GM23338 (cell line): ENCODE measurements at regions not wholly inside any gene's neighbourhood (a gene's known extent, or its start where the extent isn't known, plus 50 kb on each side); places are given as distances from the start of the nearest gene placed in this dataset.

Experiments used
- CREB1 ChIP-seq: fragments of 250-450 bp; sonication (Bioruptor Pico); IDR thresholded peaks from 2 replicates; pipeline ENCODE4 v1.5.0; 2020; ENCODE audit warnings: low read depth, mild to moderate bottlenecking, moderate library complexity
- CTCF ChIP-seq, 2 experiments: fragments of 200-600 bp in 1 of 2; sonication (generic) in 1 of 2; conservative IDR thresholded peaks; 2 replicates each; pipeline versions ENCODE4 v1.5.1 to v1.6.1; 2016 to 2017; ENCODE audit warnings: antibody characterized with exemption in 2 of 2, low read depth in 2 of 2, mild to moderate bottlenecking in 2 of 2, moderate library complexity in 1 of 2
- ETS1 ChIP-seq: IDR thresholded peaks from 2 replicates; pipeline ENCODE4 v1.6.1; 2016; ENCODE audit warnings: antibody characterized with exemption
- EZH2 ChIP-seq: fragments of 200-600 bp; sonication (generic); IDR thresholded peaks from one replicate; pipeline ENCODE4 v1.8.0; 2017; ENCODE audit warnings: antibody characterized with exemption, mild to moderate bottlenecking, low read depth; ENCODE audit not compliant: unreplicated experiment
- EZH2phosphoT487 ChIP-seq: fragments of 200-600 bp; sonication (generic); IDR thresholded peaks from one replicate; pipeline ENCODE4 v1.8.1; 2018; ENCODE audit warnings: antibody characterized with exemption; ENCODE audit not compliant: unreplicated experiment
- JUNB ChIP-seq: IDR thresholded peaks from one replicate; pipeline ENCODE4 v1.6.1; 2016; ENCODE audit warnings: antibody characterized with exemption; ENCODE audit not compliant: unreplicated experiment
- POLR2AphosphoS5 ChIP-seq: IDR thresholded peaks from 2 replicates; pipeline ENCODE4 v1.6.1; 2016; ENCODE audit warnings: antibody characterized with exemption, low read depth
- REST ChIP-seq: IDR thresholded peaks from one replicate; pipeline ENCODE4 v1.6.1; 2018; ENCODE audit warnings: antibody characterized with exemption; ENCODE audit not compliant: unreplicated experiment
- ZNF114 ChIP-seq: fragments of 250-450 bp; sonication (Bioruptor Pico); IDR thresholded peaks from 2 replicates; pipeline ENCODE4 v1.5.0; 2020; ENCODE audit warnings: mild to moderate bottlenecking, moderate library complexity
- ZNF462 ChIP-seq: fragments of 250-450 bp; sonication (Bioruptor Pico); IDR thresholded peaks from 2 replicates; pipeline ENCODE4 v1.5.0; 2020; ENCODE audit warnings: mild to moderate bottlenecking, moderate library complexity

GRCh38 chr18:14965553-14965952 lies 217.6 kb downstream of the ANKRD30B start:
- no peak for TF ChIP-seq CTCF (conservative IDR thresholded peaks at IDR 0.05; ENCODE audit: low read depth in 2 of 2)
- TF ChIP-seq ZNF462 (CRISPR knock-in tag), result no peak
- TF ChIP-seq EZH2, result no peak
- no peak for TF ChIP-seq REST
- no peak for TF ChIP-seq EZH2phosphoT487
- TF ChIP-seq ETS1, result no peak
- TF ChIP-seq POLR2AphosphoS5, result no peak
- no peak for TF ChIP-seq JUNB
- no peak for TF ChIP-seq ZNF114 (CRISPR knock-in tag)
- TF ChIP-seq CREB1 (CRISPR knock-in tag), result no peak
